ENCODE measurements at regions not wholly inside any gene's neighbourhood (a gene's known extent, or its start where the extent isn't known, plus 50 kb on each side); places are given as distances from the start of the nearest gene placed in this dataset.

DNA sequence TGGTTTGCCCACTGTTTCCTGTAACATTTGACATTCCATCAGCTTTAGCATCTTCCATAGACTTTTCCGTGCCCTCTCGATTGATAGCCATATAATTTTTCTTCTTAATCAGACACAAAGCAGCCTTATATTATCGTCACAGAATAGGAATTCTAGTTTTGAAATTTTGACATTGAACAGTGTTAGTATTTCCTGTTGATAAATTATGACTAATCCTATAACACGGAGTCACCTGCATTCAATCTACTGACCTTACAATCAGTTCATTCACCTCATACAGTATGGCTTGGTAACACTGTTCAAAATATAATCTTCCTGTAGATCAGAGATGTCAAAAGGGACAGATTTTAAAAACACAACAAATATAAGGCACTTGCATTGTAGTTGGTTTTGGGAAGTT is 423.7 kb downstream of the C3orf38 start:
- TF ChIP-seq POLR2A (IDR thresholded peaks at IDR 0.05) (no peak), CTCF (IDR thresholded peaks at IDR 0.05) (no peak), POLR2AphosphoS5 (IDR thresholded peaks at IDR 0.05) (no peak), EP300 (IDR thresholded peaks at IDR 0.05) (no peak)

All from upper lobe of left lung (tissue), 4 donors.